Germinal center (tissue), 1 donor: ENCODE measurements at regions not wholly inside any gene's neighbourhood (a gene's known extent, or its start where the extent isn't known, plus 50 kb on each side); places are given as distances from the start of the nearest gene placed in this dataset.
"Not testable (repeated sequence)": the region's sequence is repeated elsewhere in the genome, so short reads cannot be mapped to it uniquely, and the experiment has no call there.

Experiments
- DNase-seq: peaks from one replicate; pipeline ENCODE4 v3.0.0; 2012; ENCODE audit warnings: mixed read lengths, low spot score

GRCh38 chr2:160730296-160730995, 236.8 kb upstream of the RBMS1 start:
- DNase-seq = no peak

GRCh38 chr2:160731415-160731814, 237.8 kb upstream of the RBMS1 start:
- no peak for DNase-seq

- DNase-seq = no peak
These were observed 238.2 kb upstream of the RBMS1 start for GRCh38 chr2:160731856-160732255.

- no peak for DNase-seq
These were observed 242.1 kb upstream of the RBMS1 start for GRCh38 chr2:160735696-160736095.

- DNase-seq = no peak
These were observed 242.8 kb upstream of the RBMS1 start for GRCh38 chr2:160736148-160737028.

- DNase-seq = no peak
These were observed 243.6 kb upstream of the RBMS1 start for GRCh38 chr2:160737247-160737646.

GRCh38 chr2:160741271-160741670, 247.7 kb upstream of the RBMS1 start:
- no peak for DNase-seq

GRCh38 chr2:160741815-160742214, 248.2 kb upstream of the RBMS1 start:
- DNase-seq = no peak

GRCh38 chr2:160742667-160743066, 249.1 kb upstream of the RBMS1 start:
- no peak for DNase-seq

- DNase-seq = no peak
These were observed 254.0 kb upstream of the RBMS1 start for GRCh38 chr2:160747501-160748170.

- no peak for DNase-seq
These were observed 257.4 kb upstream of the RBMS1 start for GRCh38 chr2:160751021-160751420.

- DNase-seq = no peak
These were observed 259.1 kb upstream of the RBMS1 start for GRCh38 chr2:160752475-160753330.

- DNase-seq = no peak
These were observed 259.7 kb upstream of the RBMS1 start for GRCh38 chr2:160753331-160753654.

GRCh38 chr2:160753960-160754359, 260.4 kb upstream of the RBMS1 start:
- DNase-seq = no peak

GRCh38 chr2:160756481-160756880, 262.9 kb upstream of the RBMS1 start:
- DNase-seq = no peak

GRCh38 chr2:160762493-160763128, 269.0 kb upstream of the RBMS1 start:
- not testable (repeated sequence) for DNase-seq

GRCh38 chr2:160783474-160783873, 289.9 kb upstream of the RBMS1 start:
- DNase-seq = no peak

- no peak for DNase-seq
These were observed 290.4 kb upstream of the RBMS1 start for GRCh38 chr2:160784034-160784433.

- DNase-seq = no peak
These were observed 297.1 kb upstream of the RBMS1 start for GRCh38 chr2:160790738-160791137.

- no peak for DNase-seq
These were observed 298.3 kb upstream of the RBMS1 start for GRCh38 chr2:160791884-160792283.

GRCh38 chr2:160792837-160793236, 299.2 kb upstream of the RBMS1 start:
- DNase-seq = no peak

GRCh38 chr2:160794926-160795325, 301.3 kb upstream of the RBMS1 start:
- DNase-seq = no peak
